ENCODE measurements at regions not wholly inside any gene's neighbourhood (a gene's known extent, or its start where the extent isn't known, plus 50 kb on each side); places are given as distances from the start of the nearest gene placed in this dataset.

- TF ChIP-seq CTCF (IDR thresholded peaks at IDR 0.05) (no peak), POLR2A (IDR thresholded peaks at IDR 0.05) (no peak)
These were observed 279.1 kb downstream of the BTG1 start for GRCh38 chr12:91866566-91866965.

Measured in uterus (tissue), 2 donors.